Stimulated activated CD4-positive, alpha-beta T cell treated with anti-CD3 and anti-CD28 coated beads, Interleukin-12 subunit alpha, Interleukin-12 subunit beta, amount 100 ng/mL, for 48 hours (primary cell): ENCODE measurements at regions not wholly inside any gene's neighbourhood (a gene's known extent, or its start where the extent isn't known, plus 50 kb on each side); places are given as distances from the start of the nearest gene placed in this dataset.

Experiments
- DNase-seq, 3 donors: peaks; one replicate each; pipeline ENCODE4 v3.0.0-alpha.2; 2020; ENCODE audit warnings: low read depth in 2 of 3, low spot score in 1 of 3

GRCh38 chr2:65799141-65799854, 366.9 kb upstream of the SPRED2 start:
- no peak for DNase-seq

DNA sequence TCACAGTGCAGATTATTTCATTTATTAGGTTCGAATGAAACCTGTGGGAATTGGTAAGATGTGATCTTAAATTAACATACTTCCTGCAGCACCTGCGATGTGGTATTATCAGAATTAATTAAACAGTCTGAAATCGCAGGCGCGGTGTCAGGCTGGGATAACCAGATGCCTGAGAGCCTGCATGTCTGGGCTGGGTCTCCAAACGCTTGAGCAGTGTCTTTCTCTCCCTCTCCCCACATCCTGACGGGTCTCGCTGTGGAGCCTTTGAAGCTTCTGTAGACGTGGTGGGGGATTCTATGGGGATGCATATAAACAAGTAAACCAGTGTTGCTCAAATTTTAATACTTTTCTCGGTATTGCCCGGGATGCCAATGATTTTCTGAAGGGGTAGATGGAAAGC, 366.2 kb upstream of the SPRED2 start:
- DNase-seq = no peak

GRCh38 chr2:65794994-65795393, 362.6 kb upstream of the SPRED2 start:
- no peak for DNase-seq

- no peak for DNase-seq
Observed at GRCh38 chr2:65791404-65791975, 359.1 kb upstream of the SPRED2 start.

DNA sequence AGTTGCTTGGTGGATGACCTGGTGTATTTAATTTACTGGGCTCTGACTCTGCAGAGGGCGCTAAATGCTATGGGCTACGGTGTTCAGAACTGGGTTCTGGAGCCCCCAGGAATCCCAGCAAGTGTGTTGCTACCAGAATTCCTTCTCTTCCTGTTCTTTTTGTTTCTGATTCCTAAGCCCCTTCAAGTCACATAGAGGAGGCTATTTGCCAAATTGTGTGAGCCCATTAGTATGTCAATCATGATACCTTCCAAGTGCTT, 358.2 kb upstream of the SPRED2 start:
- no peak for DNase-seq

DNA sequence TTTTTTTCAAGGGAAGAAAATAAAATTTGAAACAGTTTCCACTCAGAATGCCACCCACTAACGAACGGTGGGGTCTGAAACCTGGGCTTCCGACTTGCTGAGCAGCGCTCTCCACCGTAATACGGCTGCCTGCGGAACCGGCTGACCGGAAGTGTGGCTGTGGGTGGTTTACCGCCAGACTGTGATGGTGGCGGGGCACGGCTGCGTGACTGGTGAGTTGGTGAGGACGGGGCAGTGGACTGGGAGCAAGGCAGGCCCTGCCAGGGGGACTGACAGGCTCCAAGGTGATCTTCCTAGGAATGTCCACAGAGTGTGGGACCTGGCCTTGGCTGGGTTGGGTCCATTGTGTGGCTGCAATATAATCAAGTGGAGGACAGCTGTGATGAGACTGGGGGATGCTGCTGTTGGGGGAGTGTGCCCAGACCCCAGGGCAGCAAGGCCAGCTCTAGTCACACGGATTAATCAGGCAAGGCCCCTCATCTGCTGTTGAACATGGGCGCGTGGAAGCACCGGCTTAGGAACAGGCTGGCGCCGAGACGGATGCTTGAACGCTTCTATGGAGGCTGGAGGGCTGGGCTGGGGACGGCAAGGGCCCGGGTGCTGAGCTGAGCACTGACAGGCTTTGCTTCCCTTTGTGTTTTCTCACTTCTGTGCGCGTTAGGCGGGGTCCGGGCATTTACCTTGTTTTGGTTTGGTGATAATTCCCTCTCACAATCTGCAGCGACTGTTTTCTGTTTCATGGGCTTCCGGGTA, 357.7 kb upstream of the SPRED2 start:
- DNase-seq = no peak

DNA sequence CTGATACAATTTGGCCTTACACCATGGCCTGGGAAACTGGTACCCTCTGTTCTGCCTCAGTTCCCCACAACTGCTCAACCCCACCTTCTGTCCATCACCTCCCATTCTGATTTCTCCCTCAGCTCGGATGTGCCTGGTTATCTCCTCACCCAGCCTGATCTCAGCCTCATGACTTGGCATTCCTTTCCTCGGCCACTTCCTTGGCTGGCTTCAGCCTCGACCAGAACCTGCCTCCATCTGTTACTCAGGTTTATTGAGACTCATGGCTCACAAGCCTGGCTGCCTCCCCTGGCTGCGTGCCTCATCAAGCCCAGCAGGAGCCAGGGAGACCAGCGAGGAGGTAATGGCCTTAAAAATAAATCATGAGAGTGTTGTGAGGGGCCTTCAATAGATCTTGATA, 356.2 kb upstream of the SPRED2 start:
- DNase-seq = no peak

- no peak for DNase-seq
Observed at GRCh38 chr2:65786765-65787164, 354.4 kb upstream of the SPRED2 start.

DNA sequence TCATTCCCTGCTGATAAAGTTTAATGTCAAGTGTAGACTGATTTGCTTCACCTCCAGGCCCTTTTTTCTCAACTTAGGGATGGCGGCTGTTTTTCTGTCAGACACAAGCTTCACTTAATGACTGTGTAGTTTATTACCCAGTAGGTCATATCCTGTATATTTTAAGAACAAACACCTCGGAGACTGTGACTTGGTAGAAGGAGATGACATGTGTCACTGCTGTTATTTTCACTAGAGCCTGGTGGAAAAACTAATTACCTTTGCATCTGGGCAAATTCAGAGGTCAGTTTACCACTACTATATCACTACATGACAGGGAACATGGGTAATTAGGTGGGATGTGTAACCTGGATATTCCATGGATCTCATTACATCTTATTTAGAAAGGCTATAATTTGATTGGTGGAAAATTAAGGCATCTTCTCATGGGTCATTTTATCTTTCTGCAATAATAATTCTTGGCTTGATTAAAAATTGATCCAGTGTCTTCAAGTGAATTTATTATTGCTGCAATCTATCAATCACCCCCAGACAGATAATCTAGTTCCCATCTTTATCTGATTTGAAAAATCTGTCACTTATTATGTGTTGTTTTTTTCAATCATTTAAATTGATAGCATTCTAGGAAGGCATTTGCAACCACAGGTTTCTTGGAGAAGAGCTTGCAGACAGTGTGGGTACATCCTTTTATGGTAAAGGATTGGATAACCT, 353.8 kb upstream of the SPRED2 start:
- no peak for DNase-seq

DNA sequence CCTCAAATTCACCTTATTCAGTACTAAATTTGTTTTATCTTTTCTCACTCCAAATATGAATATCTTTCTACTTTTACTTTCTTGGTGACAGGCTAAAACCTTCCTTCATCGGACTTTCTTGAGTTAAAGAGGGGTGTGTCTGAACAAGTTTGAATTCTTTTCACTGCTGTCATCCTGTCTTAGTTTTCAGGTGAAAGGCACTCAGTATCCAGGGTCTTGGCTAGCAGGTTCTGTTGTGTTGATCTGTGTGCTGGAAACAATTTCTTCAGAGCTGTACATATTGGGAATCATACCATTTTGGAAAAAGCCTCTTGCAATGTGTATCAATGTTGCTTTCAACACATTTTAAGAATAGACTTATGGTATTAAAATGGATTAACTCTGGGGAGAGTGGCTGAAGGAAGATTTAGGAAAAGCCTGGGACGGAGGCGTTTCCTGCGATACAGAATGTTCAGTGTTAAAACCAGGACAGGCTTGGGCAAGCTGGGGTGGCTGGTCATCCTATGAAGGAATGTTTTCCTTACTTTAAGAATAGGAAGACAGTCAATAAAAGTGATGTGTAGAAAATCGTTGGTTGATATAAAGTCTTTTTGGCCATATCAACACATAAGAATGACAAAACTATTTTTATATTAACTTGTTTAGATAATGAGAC, 350.7 kb upstream of the SPRED2 start:
- no peak for DNase-seq

DNA sequence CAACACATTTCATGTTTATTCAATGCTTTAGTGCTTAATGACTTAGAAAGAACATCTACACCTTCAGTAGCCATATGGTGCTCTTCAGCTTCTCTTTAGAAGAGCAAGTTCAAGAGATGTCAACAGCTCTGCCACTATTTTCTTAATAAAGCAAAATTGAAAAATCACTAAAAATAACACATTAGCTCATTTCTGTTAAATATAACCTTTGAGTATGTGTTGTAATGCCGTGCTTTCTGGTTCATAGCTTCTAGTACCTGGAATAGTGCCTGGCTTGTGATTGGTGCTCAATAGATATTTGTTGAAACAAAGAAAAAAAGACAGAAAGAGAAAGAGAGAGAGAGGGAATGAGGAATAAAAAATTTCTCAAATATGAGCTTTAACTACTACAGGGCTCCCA, 349.8 kb upstream of the SPRED2 start:
- no peak for DNase-seq

DNA sequence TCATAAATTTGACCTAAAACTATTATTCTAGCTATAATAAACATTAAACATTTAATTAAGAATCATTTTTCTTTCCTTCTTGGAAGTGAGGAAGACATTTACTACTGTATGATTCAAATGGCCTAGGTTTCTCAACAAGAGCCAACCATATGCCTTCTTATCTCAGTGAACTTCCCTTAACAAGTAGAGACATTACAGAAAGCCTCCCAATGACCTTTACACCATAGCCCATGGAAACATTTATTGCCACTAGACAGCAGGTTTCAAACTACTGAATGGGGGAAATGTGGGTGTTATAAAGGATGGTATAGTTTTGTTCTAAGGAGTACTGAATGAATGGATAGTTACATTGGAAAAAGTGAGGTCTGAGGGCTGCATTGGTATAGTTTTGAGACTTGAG, 349.4 kb upstream of the SPRED2 start:
- no peak for DNase-seq

GRCh38 chr2:65779021-65779420, 346.6 kb upstream of the SPRED2 start:
- no peak for DNase-seq

GRCh38 chr2:65778137-65778536, 345.7 kb upstream of the SPRED2 start:
- DNase-seq = no peak

- no peak for DNase-seq
Observed at GRCh38 chr2:65775839-65776238, 343.4 kb upstream of the SPRED2 start.

- no peak for DNase-seq
Observed at GRCh38 chr2:65767946-65768345, 335.5 kb upstream of the SPRED2 start.

DNA sequence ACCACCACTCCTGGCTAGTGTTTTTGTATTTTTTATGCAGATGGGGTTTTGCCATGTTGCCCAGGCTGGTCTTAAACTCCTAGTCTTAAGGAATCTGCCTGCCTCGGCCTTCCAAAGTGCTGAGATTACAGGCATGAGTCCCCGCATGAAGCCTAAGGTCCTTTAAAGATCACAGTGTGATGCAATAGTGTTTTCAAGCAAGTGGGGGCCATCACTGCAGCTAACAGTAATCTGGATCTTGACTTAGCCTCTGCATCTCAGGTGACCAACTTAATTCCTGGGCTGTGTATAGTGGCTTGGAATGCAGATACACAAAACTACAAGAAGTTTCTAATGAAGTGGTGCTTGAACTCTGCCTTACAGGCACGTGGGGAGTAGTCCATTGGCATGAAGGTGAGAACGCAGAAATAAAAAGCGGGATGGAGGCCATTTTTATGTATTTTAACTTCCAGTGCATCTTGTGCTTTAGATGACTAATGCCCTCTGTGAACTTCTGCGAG, 334.4 kb upstream of the SPRED2 start:
- DNase-seq = no peak

DNA sequence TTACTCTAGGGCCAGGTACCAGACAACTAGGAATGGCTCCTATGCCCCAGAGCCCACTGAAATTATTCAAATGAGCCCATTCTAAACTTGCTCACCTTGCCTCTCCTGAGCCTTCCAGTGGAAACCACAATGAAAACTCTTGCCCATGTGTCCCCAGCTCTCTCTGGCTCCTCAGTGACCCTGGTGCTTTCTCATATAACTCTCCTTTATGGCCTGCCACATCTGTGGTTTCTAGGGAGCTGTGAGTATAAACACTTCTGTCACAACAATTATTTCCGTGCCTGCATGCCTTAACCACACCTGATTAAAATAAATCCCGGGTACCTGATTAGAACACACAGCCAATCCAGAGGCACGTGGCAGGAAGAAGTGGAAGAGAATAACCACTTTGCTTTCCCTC, 333.0 kb upstream of the SPRED2 start:
- DNase-seq = no peak

GRCh38 chr2:65762068-65762467, 329.7 kb upstream of the SPRED2 start:
- DNase-seq = no peak

DNA sequence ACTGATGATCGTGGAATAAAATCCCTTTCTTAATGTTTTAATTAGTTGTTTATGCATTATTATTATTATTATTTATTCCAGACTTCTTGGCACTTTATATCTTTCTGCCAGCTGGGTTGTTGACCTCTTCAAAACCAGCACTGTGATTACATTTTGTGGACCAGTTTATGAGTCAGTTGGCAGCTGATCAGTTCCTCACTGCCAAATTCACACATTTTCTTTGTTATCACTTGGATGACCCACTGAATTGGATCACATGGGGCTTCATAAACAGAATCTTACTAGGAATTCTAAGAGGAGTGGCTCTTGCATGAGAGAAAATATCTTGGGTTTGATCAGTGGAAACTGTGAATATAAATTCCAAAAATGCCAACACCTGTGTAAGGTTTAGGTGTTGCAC, 321.8 kb upstream of the SPRED2 start:
- no peak for DNase-seq

- no peak for DNase-seq
Observed at GRCh38 chr2:65751408-65751807, 319.0 kb upstream of the SPRED2 start.
